GM12873 (cell line): ENCODE measurements at regions not wholly inside any gene's neighbourhood (a gene's known extent, or its start where the extent isn't known, plus 50 kb on each side); places are given as distances from the start of the nearest gene placed in this dataset.
A peak's percentile ranks its signal among the peaks of the same experiment; 100 is the strongest.

ENCODE experiments used
- TF ChIP-seq, protein P1 (sequence below): IDR thresholded peaks from 2 replicates; pipeline ENCODE4 v1.5.1; 2012; ENCODE audit warnings: low read depth, mild to moderate bottlenecking, moderate library complexity, low read length, control low read depth; ENCODE audit not compliant: insufficient read depth; ENCODE audit errors: missing control alignments

DNA sequence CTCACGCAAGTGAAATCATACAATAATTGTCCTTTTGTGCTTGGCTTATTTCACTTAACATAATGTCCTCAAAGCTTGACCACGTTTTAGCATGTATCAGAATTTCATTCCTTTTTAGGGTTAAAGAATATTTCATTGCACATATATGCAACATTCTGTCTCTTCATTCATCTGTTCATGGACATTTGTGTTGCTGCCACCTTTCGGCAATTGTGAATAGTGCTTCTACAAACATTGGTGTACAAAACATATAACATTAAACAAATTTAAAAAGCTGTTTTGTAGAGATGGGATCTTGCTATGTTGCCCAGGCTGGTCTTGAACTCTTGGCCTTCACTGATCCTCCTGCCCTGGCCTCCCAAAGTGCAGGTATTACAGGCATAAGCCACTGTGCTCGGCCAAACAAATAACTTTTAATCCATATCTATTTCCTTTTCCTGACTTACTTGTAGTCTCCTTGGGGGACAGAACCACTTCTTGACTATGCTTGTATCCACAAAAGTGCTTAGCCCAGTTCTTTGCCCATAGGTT, 209.3 kb downstream of the SLC4A3 start:
- TF ChIP-seq, protein P1, sequence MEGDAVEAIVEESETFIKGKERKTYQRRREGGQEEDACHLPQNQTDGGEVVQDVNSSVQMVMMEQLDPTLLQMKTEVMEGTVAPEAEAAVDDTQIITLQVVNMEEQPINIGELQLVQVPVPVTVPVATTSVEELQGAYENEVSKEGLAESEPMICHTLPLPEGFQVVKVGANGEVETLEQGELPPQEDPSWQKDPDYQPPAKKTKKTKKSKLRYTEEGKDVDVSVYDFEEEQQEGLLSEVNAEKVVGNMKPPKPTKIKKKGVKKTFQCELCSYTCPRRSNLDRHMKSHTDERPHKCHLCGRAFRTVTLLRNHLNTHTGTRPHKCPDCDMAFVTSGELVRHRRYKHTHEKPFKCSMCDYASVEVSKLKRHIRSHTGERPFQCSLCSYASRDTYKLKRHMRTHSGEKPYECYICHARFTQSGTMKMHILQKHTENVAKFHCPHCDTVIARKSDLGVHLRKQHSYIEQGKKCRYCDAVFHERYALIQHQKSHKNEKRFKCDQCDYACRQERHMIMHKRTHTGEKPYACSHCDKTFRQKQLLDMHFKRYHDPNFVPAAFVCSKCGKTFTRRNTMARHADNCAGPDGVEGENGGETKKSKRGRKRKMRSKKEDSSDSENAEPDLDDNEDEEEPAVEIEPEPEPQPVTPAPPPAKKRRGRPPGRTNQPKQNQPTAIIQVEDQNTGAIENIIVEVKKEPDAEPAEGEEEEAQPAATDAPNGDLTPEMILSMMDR: peak; percentile 19

DNA sequence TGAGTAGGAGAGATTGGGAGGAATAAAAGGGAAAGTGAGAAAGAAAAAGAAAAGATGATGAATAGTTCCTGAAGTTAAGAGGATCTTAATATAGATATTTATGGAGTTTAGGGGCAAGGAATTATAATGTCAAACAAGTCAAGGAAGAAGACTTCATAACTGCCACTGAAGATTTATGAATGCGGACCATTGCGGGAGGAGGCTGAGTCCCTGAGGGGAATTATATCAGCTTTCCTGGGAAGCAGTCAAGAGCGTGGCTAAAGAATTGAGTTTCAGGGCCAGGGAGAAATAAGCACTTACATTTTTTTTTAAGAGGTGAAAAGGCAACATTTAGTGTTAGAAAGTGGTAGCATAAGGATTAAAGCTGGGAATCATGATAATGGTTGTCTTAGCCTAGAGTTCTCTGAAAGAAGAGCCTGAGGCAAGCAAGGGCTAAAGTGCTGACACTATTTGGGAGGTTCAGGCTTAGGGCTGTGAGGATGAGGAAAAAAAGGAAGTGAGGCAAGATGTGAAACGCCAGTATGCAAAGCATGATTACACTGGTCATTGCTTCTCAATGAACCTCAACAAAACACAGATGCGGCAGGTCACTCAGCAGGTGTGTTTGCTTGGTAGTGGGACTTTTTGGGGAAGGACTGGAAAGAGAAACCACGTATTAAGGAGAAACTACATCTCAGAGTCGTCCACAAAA, 217.1 kb downstream of the SLC4A3 start:
- TF ChIP-seq, protein P1: no peak

DNA sequence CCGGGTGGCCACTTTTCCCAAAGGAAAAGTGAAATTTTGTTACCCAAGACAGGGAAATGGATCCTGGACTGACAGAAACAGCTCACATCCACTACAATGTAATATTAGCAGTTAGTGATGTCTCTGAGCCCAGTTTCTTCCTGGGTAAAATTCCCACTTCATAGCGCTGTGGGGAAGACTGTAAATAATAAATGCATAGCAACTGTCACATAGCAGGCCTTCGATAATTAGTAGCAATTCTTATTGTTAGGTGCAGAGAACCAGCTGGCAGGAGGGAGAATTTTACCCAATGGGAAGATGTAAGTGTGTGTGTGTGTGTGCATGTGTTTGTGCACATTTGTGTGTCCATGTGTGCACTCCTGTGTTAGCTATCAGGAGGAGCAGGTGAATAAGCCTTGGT, 221.5 kb downstream of the SLC4A3 start:
- TF ChIP-seq, protein P1: no peak

DNA sequence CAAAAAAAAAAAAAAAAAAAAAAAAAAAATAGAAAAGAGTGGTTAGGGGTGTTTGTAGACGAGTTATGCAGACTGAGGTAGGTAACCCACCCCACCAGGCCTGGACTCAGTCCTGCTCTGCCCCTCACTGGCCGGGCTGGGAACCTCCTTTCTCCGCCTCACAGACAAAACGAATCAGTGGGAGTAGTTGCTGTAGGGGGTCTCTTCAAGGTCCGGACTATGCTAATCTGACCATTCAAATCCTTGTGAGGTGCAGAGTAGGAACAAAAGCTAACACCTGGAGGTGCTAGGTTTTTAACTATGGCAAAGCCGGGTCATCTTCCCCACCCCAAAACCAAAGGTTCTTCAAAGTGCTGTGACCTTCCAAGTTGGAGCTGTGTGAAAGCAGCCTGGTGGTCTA, 223.7 kb downstream of the SLC4A3 start:
- TF ChIP-seq, protein P1: no peak

DNA sequence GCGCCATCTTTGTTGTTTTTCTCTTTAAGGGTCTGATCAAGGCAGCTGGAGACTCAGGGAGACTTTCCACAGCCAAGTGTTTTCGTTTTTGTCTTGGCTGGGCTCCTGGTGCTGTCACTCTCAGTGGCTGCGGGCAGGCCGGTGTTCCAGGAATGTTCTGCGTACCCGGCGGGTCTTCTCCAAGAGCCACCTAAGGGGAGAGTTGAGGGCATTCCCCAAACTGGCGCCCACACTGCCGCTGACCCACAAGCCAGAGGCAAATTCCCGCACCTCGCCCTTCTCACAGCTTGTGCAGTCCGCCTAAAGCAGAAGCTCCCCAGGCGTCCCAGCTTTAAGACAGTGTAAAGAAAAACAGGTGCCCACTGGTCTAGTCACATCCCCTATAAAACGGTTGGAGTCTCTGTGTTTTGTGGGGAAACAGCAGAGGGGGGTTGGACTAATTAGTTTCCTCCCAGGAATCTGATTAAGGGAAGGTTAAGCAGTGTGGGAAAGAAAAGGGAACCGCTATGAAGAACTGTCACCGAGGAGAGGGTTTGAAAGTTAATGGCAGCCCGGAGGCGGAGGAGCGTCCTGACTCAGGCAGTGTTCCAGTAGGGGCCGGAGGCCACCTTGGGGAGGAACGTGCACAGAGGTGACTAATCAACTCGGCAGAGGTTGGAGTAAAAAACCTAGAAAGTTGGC, 224.5 kb downstream of the SLC4A3 start:
- TF ChIP-seq, protein P1: no peak

DNA sequence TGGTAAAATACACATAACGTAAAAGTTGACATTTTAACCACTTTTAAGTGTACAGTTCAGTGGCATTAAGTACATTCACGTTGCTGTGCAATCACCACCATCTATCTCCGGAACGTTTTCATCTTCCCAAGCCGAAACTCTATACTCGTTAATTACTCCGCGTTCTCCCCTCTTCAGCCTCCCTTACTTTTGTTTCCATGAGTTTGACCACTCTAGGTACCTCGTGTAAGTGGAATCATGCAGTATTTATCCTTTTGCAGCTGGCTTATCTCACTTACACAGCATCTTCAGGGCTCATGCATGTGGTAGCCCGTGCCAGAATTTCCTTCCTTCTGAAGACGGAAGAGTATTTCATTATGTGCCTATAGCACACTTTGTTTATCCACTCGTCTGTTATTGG, 225.2 kb downstream of the SLC4A3 start:
- TF ChIP-seq, protein P1: no peak

DNA sequence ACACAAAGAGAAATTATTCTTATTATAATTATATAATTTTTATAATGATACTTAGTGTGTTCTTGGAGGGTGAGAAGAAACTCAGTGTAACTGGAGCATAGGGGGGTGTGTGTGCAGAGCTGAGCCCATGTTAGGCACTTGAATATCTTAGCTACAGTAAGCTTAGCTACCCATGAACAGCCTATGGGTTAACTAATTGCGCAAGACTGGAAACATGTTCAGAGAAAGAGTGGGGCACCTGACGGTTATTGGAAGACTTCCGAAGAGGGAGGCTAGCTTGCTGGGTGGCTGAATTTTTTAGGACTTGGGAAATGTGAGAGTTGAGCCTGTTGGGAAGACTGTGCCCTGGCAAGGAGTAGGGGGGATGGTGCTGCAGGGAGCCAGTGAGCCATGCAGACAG, 229.2 kb downstream of the SLC4A3 start:
- TF ChIP-seq, protein P1: no peak
